ENCODE measurements at regions not wholly inside any gene's neighbourhood (a gene's known extent, or its start where the extent isn't known, plus 50 kb on each side); places are given as distances from the start of the nearest gene placed in this dataset.

DNA sequence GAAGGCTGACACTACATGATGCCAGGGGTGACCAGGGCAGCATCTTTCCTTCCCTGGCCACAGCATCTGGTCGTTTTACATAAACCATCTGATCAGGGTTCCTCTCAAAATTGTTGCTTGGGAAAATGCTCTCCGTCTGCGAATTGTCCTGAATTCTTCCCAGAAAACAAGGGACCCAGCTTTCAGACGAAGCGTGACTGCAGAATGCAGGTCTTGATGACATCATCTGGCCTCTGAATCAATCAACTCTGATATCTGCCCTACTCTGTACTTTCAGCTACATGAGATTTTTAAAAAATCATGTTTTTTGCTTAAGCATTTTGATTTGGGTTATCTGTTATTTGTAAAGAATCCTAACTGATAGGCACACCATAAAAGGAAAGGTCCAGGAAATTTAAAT lies 246.6 kb upstream of the IRS2 start (continued):
- TF ChIP-seq RAD21 (IDR thresholded peaks at IDR 0.05 in 1 of 2, conservative IDR thresholded peaks at IDR 0.05 in 1 of 2; ENCODE audit: low read depth in 2 of 2, low read length in 2 of 2): no peak
- no peak for TF ChIP-seq CHD2 (IDR thresholded peaks at IDR 0.05; ENCODE audit: low read length)
- TF ChIP-seq SP4 (IDR thresholded peaks at IDR 0.05; ENCODE audit: low read length): no peak
- no peak for TF ChIP-seq KDM5A (IDR thresholded peaks at IDR 0.05; ENCODE audit: low read length)
- TF ChIP-seq, protein P1, sequence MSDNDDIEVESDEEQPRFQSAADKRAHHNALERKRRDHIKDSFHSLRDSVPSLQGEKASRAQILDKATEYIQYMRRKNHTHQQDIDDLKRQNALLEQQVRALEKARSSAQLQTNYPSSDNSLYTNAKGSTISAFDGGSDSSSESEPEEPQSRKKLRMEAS (IDR thresholded peaks at IDR 0.05): no peak

Data from H1 (cell line).